Transverse colon (tissue), 4 donors: ENCODE measurements at regions not wholly inside any gene's neighbourhood (a gene's known extent, or its start where the extent isn't known, plus 50 kb on each side); places are given as distances from the start of the nearest gene placed in this dataset.
"Not testable (repeated sequence)": the region's sequence is repeated elsewhere in the genome, so short reads cannot be mapped to it uniquely, and the experiment has no call there.

ENCODE experiments used
- DNase-seq: peaks from one replicate; pipeline ENCODE4 v3.0.0-alpha.2; 2019
- H3K27ac ChIP-seq, 4 donors: fragments of 200-600 bp; sonication (generic); 2 replicates each; pipeline ENCODE4 v1.5.1; 2016 to 2018; ENCODE audit warnings: inconsistent platforms in 4 of 4
- H3K27me3 ChIP-seq: fragments of 200-600 bp; sonication (generic); 2 replicates; pipeline ENCODE4 v1.5.1; 2017; ENCODE audit warnings: inconsistent platforms
- H3K36me3 ChIP-seq, 4 donors: fragments of 200-600 bp; sonication (generic); 2 replicates each; pipeline ENCODE4 v1.5.1; 2017 to 2019; ENCODE audit warnings: inconsistent platforms in 4 of 4
- H3K4me1 ChIP-seq, 4 donors: fragments of 200-600 bp; sonication (generic); 2 replicates each; pipeline ENCODE4 v1.5.1; 2017 to 2020; ENCODE audit warnings: inconsistent platforms in 4 of 4
- H3K4me3 ChIP-seq, 4 donors: fragments of 200-600 bp; sonication (generic); 1 replicate in 1 of 4; 2 replicates in 3 of 4; pipeline versions ENCODE4 v1.5.1 to v1.6.1; 2017 to 2019; ENCODE audit warnings: inconsistent platforms in 4 of 4
- H3K9me3 ChIP-seq, 2 donors: fragments of 200-600 bp; sonication (generic); 2 replicates each; pipeline ENCODE4 v1.5.1; 2017 to 2019; ENCODE audit warnings: inconsistent platforms in 2 of 2
- CTCF ChIP-seq, 5 experiments: fragments of 200-600 bp in 3 of 5; fragments of 450-650 bp in 2 of 5; sonication (generic) in 3 of 5; IDR thresholded peaks; 1 replicate in 2 of 5; 2 replicates in 3 of 5; pipeline ENCODE4 v1.5.1; 2016 to 2017; ENCODE audit warnings: antibody characterized with exemption in 5 of 5, inconsistent platforms in 3 of 5, mild to moderate bottlenecking in 2 of 5, moderate library complexity in 1 of 5
- EP300 ChIP-seq: sonication (generic); formaldehyde crosslinking; IDR thresholded peaks from one replicate; pipeline ENCODE4 v1.6.1; 2017; ENCODE audit warnings: antibody characterized with exemption, low read depth
- POLR2A ChIP-seq: fragments of 450-650 bp; IDR thresholded peaks from one replicate; pipeline ENCODE4 v1.6.1; 2016; ENCODE audit warnings: antibody characterized with exemption, mild to moderate bottlenecking, moderate library complexity
- POLR2AphosphoS5 ChIP-seq, 3 donors: sonication (generic); formaldehyde crosslinking; IDR thresholded peaks; one replicate each; pipeline ENCODE4 v1.6.1; 2016; ENCODE audit warnings: antibody characterized with exemption in 3 of 3
- WGBS, 2 donors: methylation state at CpG; one replicate each; pipeline ENCODE4 v1.1.5; 2018; ENCODE audit warnings: low coverage in 1 of 2; 5-methylcytosine and 5-hydroxymethylcytosine counted together
- in situ Hi-C, 4 donors: fragments of 200-750 bp; cut with MboI; loops; one replicate each; pipeline versions ENCODE4 v1.15.0 to v1.15.1; 2017; ENCODE audit warnings: low sequenced_read_pairs in 3 of 4, low pct_ligation_motif_present in 1 of 4, low pct_unique_long_range_greater_than_20kb in 1 of 4
- intact Hi-C: fragments of 100-400 bp; cut with DNase I; formaldehyde crosslinking; loops from one replicate; pipeline ENCODE4 v1.15.1; 2023; ENCODE audit warnings: low total_unique reads

- in situ Hi-C loops, result no loop called here
- intact Hi-C loops, result no loop called here
These were observed 127.1 kb upstream of the SLC35G4 start for GRCh38 chr18:11482271-11482670.

GRCh38 chr18:11480692-11481091, 128.7 kb upstream of the SLC35G4 start:
- no peak overlapping the region for H3K27ac ChIP-seq
- DNase-seq, result no peak
- no peaks in the 10 kb centered on the region for H3K9me3 ChIP-seq
- in situ Hi-C loops (no loop called here), intact Hi-C loops (no loop called here)
- H3K27me3 ChIP-seq, result no peaks in the 10 kb centered on the region
- no peak for TF ChIP-seq EP300
- TF ChIP-seq CTCF (IDR thresholded peaks at IDR 0.05), result no peak
- no peak for TF ChIP-seq POLR2AphosphoS5 (IDR thresholded peaks at IDR 0.05)
- no peak for TF ChIP-seq POLR2A
- no peak overlapping the region for H3K4me3 ChIP-seq
- no peaks in the 10 kb centered on the region for H3K4me1 ChIP-seq
- WGBS, 2 donors, result 71 to 74% methylated on average over 1 of the region's 1 CpG
- H3K36me3 ChIP-seq, result no peaks in the 10 kb centered on the region

More at GRCh38 chr18:11482271-11482670, 127.1 kb upstream of the SLC35G4 start:
- no peak for DNase-seq
- no peak for TF ChIP-seq POLR2A
- H3K36me3 ChIP-seq, result no peaks in the 10 kb centered on the region
- no peaks in the 10 kb centered on the region for H3K4me1 ChIP-seq
- no peaks in the 10 kb centered on the region for H3K27me3 ChIP-seq
- H3K9me3 ChIP-seq, result no peaks in the 10 kb centered on the region
- no peak overlapping the region for H3K27ac ChIP-seq
- no peak overlapping the region for H3K4me3 ChIP-seq

- whole genome bisulfite sequencing, 2 donors, result 52% methylated on average over 7 of the region's 7 CpGs; no CpG with 5 or more reads in 1 of the 2 donors
- H3K4me3 ChIP-seq, in situ Hi-C loops, intact Hi-C loops, H3K9me3 ChIP-seq, DNase-seq, H3K27ac ChIP-seq, H3K27me3 ChIP-seq, H3K36me3 ChIP-seq, H3K4me1 ChIP-seq: not testable (repeated sequence)
These were observed 130.4 kb upstream of the SLC35G4 start for GRCh38 chr18:11479031-11479430.

- WGBS, 2 donors, result 74 to 80% methylated on average over 3 to 7 of the region's 7 CpGs
- no peak for DNase-seq
- no peak overlapping the region for H3K27ac ChIP-seq
- intact Hi-C loops (no loop called here), in situ Hi-C loops (no loop called here)
- no peak overlapping the region for H3K4me3 ChIP-seq
- H3K9me3 ChIP-seq, result no peaks in the 10 kb centered on the region
- TF ChIP-seq POLR2A (no peak), EP300 (no peak), CTCF (IDR thresholded peaks at IDR 0.05) (no peak), POLR2AphosphoS5 (IDR thresholded peaks at IDR 0.05) (no peak)
- H3K36me3 ChIP-seq, result no peaks in the 10 kb centered on the region
- H3K27me3 ChIP-seq, result no peaks in the 10 kb centered on the region
- no peaks in the 10 kb centered on the region for H3K4me1 ChIP-seq
These were observed 138.5 kb upstream of the SLC35G4 start for GRCh38 chr18:11470941-11471340.

- Histone ChIP-seq H3K27ac (no peak overlapping the region), H3K4me1 (no peaks in the 10 kb centered on the region), H3K27me3 (no peaks in the 10 kb centered on the region), H3K9me3 (no peaks in the 10 kb centered on the region), H3K4me3 (no peak overlapping the region), H3K36me3 (no peaks in the 10 kb centered on the region)
- 40 to 71% methylated on average over 1 to 2 of the region's 2 CpGs for WGBS, 2 donors
- intact Hi-C loops, result no loop called here
- TF ChIP-seq POLR2A (no peak), POLR2AphosphoS5 (IDR thresholded peaks at IDR 0.05) (no peak), EP300 (no peak), CTCF (IDR thresholded peaks at IDR 0.05) (no peak)
- DNase-seq, result no peak
- in situ Hi-C loops, result no loop called here
These were observed 140.8 kb upstream of the SLC35G4 start for GRCh38 chr18:11468617-11469016.
